ENCODE measurements at regions not wholly inside any gene's neighbourhood (a gene's known extent, or its start where the extent isn't known, plus 50 kb on each side); places are given as distances from the start of the nearest gene placed in this dataset.

GRCh38 chr11:39145346-39145745 lies 2314.1 kb downstream of the LRRC4C start:
- no peak for ATAC-seq
- Histone ChIP-seq H3K36me3 (no peaks in the 10 kb centered on the region), H3K4me1 (no peaks in the 10 kb centered on the region), H3K9me3 (peaks cover 0 to 14% (median 0%) of the 10 kb centered on the region in 11 donors), H3K4me3 (no peak overlapping the region), H3K27ac (no peak overlapping the region), H3K27me3 (no peaks in the 10 kb centered on the region)
- no peak for DNase-seq
- WGBS, 2 donors, result 83 to 93% methylated on average over 2 of the region's 2 CpGs
- TF ChIP-seq, protein P1, sequence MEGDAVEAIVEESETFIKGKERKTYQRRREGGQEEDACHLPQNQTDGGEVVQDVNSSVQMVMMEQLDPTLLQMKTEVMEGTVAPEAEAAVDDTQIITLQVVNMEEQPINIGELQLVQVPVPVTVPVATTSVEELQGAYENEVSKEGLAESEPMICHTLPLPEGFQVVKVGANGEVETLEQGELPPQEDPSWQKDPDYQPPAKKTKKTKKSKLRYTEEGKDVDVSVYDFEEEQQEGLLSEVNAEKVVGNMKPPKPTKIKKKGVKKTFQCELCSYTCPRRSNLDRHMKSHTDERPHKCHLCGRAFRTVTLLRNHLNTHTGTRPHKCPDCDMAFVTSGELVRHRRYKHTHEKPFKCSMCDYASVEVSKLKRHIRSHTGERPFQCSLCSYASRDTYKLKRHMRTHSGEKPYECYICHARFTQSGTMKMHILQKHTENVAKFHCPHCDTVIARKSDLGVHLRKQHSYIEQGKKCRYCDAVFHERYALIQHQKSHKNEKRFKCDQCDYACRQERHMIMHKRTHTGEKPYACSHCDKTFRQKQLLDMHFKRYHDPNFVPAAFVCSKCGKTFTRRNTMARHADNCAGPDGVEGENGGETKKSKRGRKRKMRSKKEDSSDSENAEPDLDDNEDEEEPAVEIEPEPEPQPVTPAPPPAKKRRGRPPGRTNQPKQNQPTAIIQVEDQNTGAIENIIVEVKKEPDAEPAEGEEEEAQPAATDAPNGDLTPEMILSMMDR (IDR thresholded peaks at IDR 0.05), result no peak
- intact Hi-C loops (cut with DNase I), result no loop called here

DNA sequence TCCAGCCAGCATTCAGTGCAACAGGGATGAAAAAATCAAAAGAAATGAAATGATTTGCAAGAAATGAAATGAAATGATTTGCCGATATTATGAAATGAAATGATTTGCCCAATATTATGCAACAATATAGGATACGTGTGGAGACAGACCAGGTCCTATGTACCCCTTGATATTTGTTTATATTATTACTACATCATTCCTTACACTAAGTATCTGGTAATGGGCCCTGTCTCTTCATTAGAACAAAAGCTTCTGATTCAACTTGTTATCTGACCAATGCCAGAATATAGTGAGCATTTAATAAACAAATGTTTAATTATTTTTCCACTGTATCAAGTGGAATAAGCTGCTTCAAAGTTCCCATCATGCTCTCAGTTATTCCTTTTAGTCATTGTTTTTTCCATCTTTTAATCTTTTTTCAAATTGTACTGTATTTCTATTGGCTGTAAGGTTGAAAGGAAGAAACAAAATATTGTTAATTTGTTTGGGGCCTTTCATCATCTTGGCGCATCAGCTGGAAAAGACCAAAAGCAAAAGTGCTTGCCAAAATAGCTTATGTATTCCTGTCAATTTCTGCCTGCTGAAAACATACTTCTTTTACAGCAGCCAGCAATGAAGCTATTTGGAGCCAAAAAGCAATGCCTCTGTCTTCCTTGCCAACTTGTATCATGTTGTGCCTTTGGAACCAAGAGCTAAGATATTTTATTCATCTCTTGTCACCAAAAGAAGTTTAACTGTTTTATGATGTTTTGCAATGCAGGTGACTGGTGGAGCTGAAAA lies 2314.9 kb downstream of the LRRC4C start:
- H3K9me3 ChIP-seq, result peaks cover 0 to 6% (median 0%) of the 10 kb centered on the region in 11 donors
- DNase-seq, result no peak
- TF ChIP-seq, protein P1 (IDR thresholded peaks at IDR 0.05), result no peak
- no peak overlapping the region for H3K4me3 ChIP-seq
- H3K4me1 ChIP-seq, result no peaks in the 10 kb centered on the region
- no peaks in the 10 kb centered on the region for H3K36me3 ChIP-seq
- intact Hi-C loops (cut with DNase I), result no loop called here
- 80 to 83% methylated on average over 3 of the region's 3 CpGs for WGBS, 2 donors
- H3K27me3 ChIP-seq, result no peaks in the 10 kb centered on the region
- ATAC-seq, result no peak
- no peak overlapping the region for H3K27ac ChIP-seq

DNA sequence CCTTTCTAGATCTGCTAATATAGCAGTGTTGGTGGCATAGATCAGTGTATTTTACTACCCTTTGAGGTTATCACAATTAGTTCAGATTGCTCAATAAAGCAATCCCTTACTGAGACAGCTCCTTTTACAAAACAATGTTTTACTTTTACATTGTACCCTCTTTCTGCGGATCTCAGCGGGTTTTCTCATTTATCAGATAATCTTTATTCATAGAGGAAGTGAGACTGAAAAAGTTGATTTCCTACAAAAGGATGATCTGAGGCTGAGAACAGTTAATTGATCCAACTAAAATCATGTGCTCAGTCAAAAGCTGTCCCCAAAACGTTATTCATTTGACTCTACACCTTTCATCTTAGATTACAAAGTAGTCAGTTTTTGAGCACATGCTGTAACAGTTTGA lies 2319.9 kb downstream of the LRRC4C start:
- H3K4me3 ChIP-seq, result no peak overlapping the region
- TF ChIP-seq, protein P1 (IDR thresholded peaks at IDR 0.05), result no peak
- no peaks in the 10 kb centered on the region for H3K4me1 ChIP-seq
- intact Hi-C loops (cut with DNase I), result no loop called here
- peaks cover 0 to 6% (median 0%) of the 10 kb centered on the region in 11 donors for H3K9me3 ChIP-seq
- no peak overlapping the region for H3K27ac ChIP-seq
- 63 to 73% methylated on average over 3 of the region's 3 CpGs for WGBS, 2 donors
- no peak for ATAC-seq
- no peaks in the 10 kb centered on the region for H3K27me3 ChIP-seq
- no peaks in the 10 kb centered on the region for H3K36me3 ChIP-seq
- DNase-seq, result no peak

- no peak overlapping the region for H3K4me3 ChIP-seq
- intact Hi-C loops (cut with DNase I), result no loop called here
- DNase-seq, result no peak
- no peak overlapping the region for H3K27ac ChIP-seq
- 84 to 88% methylated on average over 5 of the region's 5 CpGs for WGBS, 2 donors
- H3K27me3 ChIP-seq, result no peaks in the 10 kb centered on the region
- no peaks in the 10 kb centered on the region for H3K36me3 ChIP-seq
- no peaks in the 10 kb centered on the region for H3K9me3 ChIP-seq
- H3K4me1 ChIP-seq, result no peaks in the 10 kb centered on the region
- ATAC-seq, result no peak
- TF ChIP-seq, protein P1 (IDR thresholded peaks at IDR 0.05), result no peak
Observed at GRCh38 chr11:39120890-39121289, 2338.6 kb downstream of the LRRC4C start.

Data from heart right ventricle (tissue), 16 donors.